Neural progenitor cell (in vitro differentiated cells): ENCODE measurements at regions not wholly inside any gene's neighbourhood (a gene's known extent, or its start where the extent isn't known, plus 50 kb on each side); places are given as distances from the start of the nearest gene placed in this dataset.

Experiments
- EZH2phosphoT487 ChIP-seq: fragments of 200-600 bp; sonication (generic); IDR thresholded peaks from 2 replicates; pipeline ENCODE4 v1.6.1; 2017; ENCODE audit warnings: antibody characterized with exemption
- TF ChIP-seq, protein P1 (sequence below): fragments of 200-600 bp; sonication (generic); IDR thresholded peaks from 2 replicates; pipeline ENCODE4 v1.5.1; 2017; ENCODE audit warnings: antibody characterized with exemption, mild to moderate bottlenecking

DNA sequence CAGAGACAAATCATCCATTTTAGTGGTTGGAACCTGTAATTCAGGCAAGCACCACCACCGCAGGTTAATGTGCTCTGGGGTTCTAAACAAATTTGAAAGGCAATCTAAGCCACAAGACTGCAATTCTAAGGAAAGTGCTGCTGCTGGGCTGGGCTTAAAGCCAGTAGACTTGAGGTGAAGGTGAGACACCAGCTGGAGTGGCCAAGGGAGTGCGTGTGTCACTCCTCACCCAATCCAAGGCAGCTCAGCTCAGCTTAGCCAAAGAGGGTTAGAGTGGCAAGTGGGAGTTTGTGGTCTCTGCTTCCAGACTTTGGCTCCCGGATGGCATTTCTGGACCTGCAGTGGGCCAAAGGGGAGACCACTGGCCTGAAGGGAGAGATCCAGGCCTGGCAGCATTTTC lies 1655.6 kb downstream of the SI start:
- TF ChIP-seq EZH2phosphoT487 = no peak
- TF ChIP-seq, protein P1, sequence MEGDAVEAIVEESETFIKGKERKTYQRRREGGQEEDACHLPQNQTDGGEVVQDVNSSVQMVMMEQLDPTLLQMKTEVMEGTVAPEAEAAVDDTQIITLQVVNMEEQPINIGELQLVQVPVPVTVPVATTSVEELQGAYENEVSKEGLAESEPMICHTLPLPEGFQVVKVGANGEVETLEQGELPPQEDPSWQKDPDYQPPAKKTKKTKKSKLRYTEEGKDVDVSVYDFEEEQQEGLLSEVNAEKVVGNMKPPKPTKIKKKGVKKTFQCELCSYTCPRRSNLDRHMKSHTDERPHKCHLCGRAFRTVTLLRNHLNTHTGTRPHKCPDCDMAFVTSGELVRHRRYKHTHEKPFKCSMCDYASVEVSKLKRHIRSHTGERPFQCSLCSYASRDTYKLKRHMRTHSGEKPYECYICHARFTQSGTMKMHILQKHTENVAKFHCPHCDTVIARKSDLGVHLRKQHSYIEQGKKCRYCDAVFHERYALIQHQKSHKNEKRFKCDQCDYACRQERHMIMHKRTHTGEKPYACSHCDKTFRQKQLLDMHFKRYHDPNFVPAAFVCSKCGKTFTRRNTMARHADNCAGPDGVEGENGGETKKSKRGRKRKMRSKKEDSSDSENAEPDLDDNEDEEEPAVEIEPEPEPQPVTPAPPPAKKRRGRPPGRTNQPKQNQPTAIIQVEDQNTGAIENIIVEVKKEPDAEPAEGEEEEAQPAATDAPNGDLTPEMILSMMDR = no peak
